Upper lobe of left lung (tissue), 4 donors: ENCODE measurements at regions not wholly inside any gene's neighbourhood (a gene's known extent, or its start where the extent isn't known, plus 50 kb on each side); places are given as distances from the start of the nearest gene placed in this dataset.

Experiments
- EP300 ChIP-seq, 4 donors: sonication (generic); formaldehyde crosslinking; IDR thresholded peaks; one replicate each; pipeline ENCODE4 v1.5.1; 2017; ENCODE audit warnings: antibody characterized with exemption in 4 of 4, control low read depth in 2 of 4
- POLR2A ChIP-seq, 4 donors: fragments of 450-650 bp; IDR thresholded peaks; one replicate each; pipeline ENCODE4 v1.5.1; 2016 to 2017; ENCODE audit warnings: antibody characterized with exemption in 4 of 4, mild to moderate bottlenecking in 2 of 4

- no peak for TF ChIP-seq POLR2A (IDR thresholded peaks at IDR 0.05)
- no peak for TF ChIP-seq EP300 (IDR thresholded peaks at IDR 0.05)
Observed at GRCh38 chr5:125536582-125536981, 790.1 kb upstream of the ZNF608 start.
